GM04503 (cell line): ENCODE measurements at regions not wholly inside any gene's neighbourhood (a gene's known extent, or its start where the extent isn't known, plus 50 kb on each side); places are given as distances from the start of the nearest gene placed in this dataset.
"Not testable (repeated sequence)": the region's sequence is repeated elsewhere in the genome, so short reads cannot be mapped to it uniquely, and the experiment has no call there.

ENCODE experiments used
- DNase-seq: peaks from one replicate; pipeline ENCODE4 v3.0.0-alpha.2; 2012; ENCODE audit warnings: low read depth

- no peak for DNase-seq
These were observed 2455.2 kb downstream of the PCDH9 start for GRCh38 chr13:64774915-64775314.

DNA sequence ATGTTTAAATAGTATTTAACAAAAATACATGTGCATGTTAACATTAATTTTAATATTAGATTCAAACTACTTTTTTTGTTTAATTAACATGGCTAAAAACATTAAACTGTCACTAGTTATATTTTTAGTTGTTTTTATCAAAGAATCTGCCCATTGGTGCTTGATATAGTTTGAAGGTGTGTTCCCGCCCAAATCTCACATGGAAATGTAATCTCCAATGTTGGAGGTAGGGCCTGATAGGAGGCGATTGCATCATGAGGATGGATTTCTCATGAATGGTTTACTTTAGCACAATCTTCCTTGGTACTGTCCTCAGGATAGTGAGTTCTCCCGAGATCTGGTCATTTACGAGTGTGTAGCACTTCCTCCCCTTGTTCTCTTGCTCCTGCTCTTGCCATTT, 2459.4 kb downstream of the PCDH9 start:
- no peak for DNase-seq

- DNase-seq: no peak
These were observed 2463.1 kb downstream of the PCDH9 start for GRCh38 chr13:64767054-64767453.

DNA sequence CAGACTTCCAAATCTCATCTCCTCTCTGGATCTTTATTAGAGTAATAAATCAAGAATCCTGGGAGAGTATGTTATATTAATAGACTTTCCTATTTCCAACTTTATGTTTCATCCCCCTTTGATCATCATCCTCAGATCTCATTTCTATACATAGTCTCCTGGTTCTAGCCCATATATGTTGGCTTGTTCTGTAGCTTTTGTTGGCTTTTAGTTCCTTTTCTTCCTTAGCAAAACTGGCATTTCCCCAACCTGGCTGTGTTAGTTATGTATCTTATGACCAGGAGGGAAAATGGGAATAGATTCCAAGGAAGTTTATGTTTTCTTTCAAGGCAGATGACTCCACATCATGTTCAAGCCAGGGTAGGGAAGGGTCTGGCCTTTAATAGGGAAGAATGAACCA, 2464.5 kb downstream of the PCDH9 start:
- no peak for DNase-seq

GRCh38 chr13:64758521-64759244, 2471.5 kb downstream of the PCDH9 start:
- DNase-seq: peak; percentile 12

DNA sequence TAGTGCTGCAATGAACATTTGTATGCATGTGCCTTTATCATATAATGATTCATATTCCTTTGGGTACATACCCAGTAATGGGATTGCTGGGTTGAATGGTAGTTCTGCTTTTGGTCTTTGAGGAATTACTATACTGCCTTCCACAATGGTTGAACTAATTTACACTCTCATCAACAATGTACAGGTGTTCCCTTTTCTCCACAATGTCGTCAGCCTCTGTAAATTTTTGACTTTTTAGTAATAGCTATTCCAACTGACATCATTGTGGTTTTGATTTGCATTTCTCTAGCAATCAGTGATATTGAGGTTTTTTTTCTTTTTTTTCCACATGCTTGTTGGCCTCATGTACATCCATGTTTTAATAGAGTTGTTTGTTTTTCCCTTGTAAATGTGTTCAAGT, 2473.5 kb downstream of the PCDH9 start:
- DNase-seq: no peak

- no peak for DNase-seq
These were observed 2474.2 kb downstream of the PCDH9 start for GRCh38 chr13:64755961-64756360.

DNA sequence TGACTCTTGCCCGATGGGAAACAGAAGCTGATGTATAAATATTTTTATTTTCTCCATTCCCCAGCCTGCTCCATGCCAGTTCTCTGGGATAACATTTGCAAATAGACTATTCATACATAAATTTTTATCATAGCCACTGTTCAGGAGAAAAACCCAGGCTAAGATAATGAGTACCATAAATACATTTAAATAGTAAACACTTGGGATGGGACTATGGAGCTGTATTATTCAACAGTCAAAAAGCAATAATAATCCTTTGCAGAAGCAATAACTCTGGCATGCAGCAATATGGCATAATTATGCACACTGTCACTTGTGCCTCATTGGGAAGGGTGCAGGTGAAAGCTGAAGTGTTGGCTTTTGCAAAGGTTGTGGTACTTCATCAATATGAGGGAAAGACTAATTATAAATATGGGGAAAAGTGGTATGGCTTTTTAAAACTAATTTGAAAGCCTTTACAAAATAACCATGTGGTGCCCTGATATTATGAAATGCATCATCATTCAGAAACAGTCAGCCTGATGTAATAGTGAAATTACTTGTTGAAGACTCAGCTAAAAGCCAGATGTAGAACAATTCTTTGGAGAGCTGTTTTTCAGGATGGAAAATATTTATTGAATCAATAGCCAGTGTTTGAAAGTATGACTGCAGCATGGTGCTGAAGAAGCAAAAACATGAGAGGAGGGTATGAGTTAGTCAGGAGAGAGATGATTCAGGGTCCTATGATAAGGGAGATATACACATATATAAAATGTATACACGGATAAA, 2476.7 kb downstream of the PCDH9 start:
- DNase-seq: no peak

DNA sequence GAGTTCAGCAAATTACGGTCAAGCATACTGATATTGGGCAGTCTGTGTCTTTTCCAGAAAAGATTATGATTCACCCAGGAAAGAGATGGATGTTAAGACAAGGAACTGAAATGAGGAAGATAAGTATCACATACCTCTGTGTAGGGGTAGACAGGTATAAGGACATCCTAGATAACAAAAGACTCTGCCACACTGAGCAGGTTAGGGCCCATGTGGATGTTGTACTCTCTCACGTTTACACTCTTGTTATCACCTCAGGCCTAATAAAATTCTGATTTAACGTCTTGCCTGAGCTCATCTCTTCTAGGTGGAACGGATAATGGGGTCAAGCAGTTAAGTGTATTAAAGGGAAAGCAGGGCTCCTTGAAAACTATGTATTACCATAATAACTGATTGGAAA, 2480.8 kb downstream of the PCDH9 start:
- DNase-seq: no peak

GRCh38 chr13:64746845-64747244, 2483.3 kb downstream of the PCDH9 start:
- DNase-seq: no peak

- DNase-seq: no peak
These were observed 2489.6 kb downstream of the PCDH9 start for GRCh38 chr13:64740493-64740892.

GRCh38 chr13:64725492-64725891, 2504.6 kb downstream of the PCDH9 start:
- DNase-seq: no peak

GRCh38 chr13:64723724-64724123, 2506.4 kb downstream of the PCDH9 start:
- DNase-seq: peak; percentile 93

- no peak for DNase-seq
These were observed 2512.0 kb downstream of the PCDH9 start for GRCh38 chr13:64718116-64718515.

DNA sequence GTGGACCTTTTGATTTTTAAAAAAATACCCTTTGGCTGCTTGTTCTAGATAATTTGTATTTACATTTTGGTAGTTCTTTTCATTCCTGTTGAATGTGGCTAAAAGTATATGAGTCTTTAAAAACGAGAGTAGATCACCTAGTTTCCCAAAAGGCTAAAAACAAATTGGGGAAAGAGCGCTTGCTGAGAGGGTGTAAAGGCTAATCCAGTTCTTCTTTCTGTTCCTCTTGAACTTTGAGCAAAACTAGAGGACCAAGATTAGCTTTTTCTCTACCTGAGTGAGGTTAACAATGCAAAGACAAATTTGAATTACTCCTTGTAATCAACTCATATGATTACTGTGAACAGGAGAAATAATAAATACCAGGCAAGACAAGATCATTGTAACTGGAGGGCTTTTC, 2513.2 kb downstream of the PCDH9 start:
- no peak for DNase-seq

DNA sequence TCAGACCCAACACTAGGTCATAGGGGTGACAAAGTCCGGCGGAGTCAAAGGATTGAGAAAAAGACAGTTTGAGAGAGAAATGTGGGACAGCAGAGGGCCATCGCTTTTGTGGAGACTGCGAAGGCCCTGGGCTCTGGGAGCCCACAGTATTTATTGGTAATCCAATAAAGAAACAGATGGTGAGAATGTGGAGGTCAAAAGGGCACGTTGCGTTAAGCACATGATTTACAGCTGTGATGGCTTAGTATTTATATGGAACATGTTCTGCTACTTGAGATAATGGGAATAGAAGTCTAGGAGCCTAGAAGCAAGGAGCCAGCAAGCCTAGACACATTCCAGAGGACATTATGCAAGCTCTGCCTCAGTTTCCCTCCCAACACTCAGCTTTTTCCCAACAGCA, 2521.1 kb downstream of the PCDH9 start:
- DNase-seq: no peak

DNA sequence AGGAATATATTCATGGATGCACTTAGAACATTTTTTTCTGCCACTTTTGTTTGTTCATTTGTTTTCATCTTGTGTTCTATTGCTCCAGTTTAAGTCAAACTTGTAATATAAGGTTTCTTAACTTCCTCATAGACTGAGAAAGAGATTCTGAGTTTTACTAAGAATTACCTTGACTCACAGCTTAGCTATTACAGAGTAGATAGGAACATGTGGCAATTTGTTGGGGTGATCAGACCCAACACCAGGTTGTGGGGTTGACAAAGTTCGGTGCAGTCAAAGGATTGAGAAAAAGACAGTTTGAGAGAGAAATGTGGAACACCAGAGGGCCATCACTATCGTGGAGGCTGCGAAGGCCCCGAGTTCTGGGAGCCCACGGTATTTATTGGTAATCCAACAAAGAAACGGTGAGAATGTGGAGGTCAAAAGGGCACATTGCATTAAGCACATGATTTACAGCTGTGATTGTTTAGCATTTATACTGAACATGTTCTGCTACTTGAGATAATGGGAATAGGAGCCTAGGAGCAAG, 2526.0 kb downstream of the PCDH9 start:
- no peak for DNase-seq

DNA sequence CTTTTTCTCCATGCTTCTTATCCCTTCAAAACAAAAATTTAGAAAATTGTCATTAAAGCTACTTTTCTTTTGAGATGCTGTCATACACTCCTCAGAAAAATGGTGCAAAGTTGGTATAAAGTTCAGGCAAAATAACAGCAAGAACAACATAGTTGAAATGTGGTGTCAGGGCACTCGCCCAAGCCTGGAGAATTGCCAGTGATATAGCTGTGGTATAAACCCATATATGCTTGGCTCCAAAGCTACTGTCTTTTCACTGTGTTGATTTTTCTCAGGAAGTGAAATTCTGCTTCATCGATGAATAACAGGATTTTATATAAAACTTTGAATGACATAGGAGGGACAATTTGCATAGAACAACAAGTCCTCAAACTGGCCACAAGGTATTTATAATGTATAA, 2532.9 kb downstream of the PCDH9 start:
- DNase-seq: no peak

- no peak for DNase-seq
These were observed 2541.1 kb downstream of the PCDH9 start for GRCh38 chr13:64688893-64689677.

DNA sequence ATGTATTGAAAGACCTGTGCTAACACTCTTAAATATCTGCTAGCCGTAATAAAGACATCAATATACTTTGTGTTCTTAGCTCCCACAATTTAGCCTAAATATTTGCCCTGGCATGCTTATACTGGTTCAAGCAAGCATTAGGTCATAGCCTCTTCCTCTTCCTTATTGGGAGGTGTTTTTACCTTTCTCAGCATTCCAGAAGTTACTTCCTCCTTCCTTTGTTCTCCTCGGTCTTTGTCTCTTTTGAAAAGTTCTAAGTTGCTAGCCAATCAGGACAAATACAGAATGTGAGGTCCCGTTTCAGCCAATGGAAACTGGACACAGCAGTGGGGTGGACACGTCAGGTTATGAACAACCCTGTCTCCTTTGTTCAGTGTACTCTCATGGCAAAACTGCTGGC, 2543.6 kb downstream of the PCDH9 start:
- DNase-seq: not testable (repeated sequence)

GRCh38 chr13:64684685-64685431, 2545.3 kb downstream of the PCDH9 start:
- DNase-seq: no peak

DNA sequence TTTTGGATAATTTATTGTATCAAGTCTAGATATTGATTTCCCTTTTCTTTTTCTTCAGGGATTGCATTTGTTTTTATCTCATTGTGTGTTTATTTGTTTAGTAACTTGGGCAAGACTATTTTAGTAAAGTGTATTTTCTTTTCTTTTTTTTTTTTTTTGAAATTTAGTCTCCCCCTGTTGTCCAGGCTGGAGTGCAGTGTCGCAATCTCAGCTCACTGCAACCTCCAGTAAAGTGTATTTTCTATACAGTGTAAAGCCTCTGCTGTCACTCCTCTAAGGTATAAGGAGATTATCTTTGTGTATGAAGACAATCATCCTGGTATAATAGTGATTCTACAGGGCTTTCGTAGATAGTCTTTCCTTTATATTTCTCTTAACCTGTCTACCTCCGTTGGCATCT, 2546.0 kb downstream of the PCDH9 start:
- DNase-seq: no peak
